Heart right ventricle (tissue), 16 donors: ENCODE measurements at regions not wholly inside any gene's neighbourhood (a gene's known extent, or its start where the extent isn't known, plus 50 kb on each side); places are given as distances from the start of the nearest gene placed in this dataset.

ENCODE experiments used
- ATAC-seq, 8 donors: fragments of 200-7000 bp; cut with Tn5 transposase; one replicate each; pipeline ENCODE4 v1.9.1; 2020; ENCODE audit warnings: mild to moderate bottlenecking in 8 of 8, moderate library complexity in 8 of 8, moderate number of reproducible peaks in 1 of 8
- DNase-seq, 2 donors: peaks; one replicate each; pipeline ENCODE4 v3.0.0-alpha.2; 2020
- H3K27ac ChIP-seq, 10 donors: fragments of 200-600 bp; sonication (generic) in 2 of 10; one replicate each; pipeline versions ENCODE4 v1.5.0 to v1.8.0; 2020 to 2022; ENCODE audit warnings: mild to moderate bottlenecking in 3 of 10
- H3K27me3 ChIP-seq, 7 donors: fragments of 200-600 bp; one replicate each; pipeline ENCODE4 v1.8.0; 2021 to 2022; ENCODE audit warnings: mild to moderate bottlenecking in 2 of 7
- H3K36me3 ChIP-seq, 9 donors: fragments of 200-600 bp; sonication (generic) in 1 of 9; one replicate each; pipeline versions ENCODE4 v1.5.0 to v1.8.0; 2020 to 2022; ENCODE audit warnings: mild to moderate bottlenecking in 2 of 9
- H3K4me1 ChIP-seq, 9 donors: fragments of 200-600 bp; sonication (generic) in 1 of 9; one replicate each; pipeline versions ENCODE4 v1.5.0 to v1.8.0; 2020 to 2022; ENCODE audit warnings: mild to moderate bottlenecking in 4 of 9
- H3K4me3 ChIP-seq, 10 donors: fragments of 200-600 bp; sonication (generic) in 2 of 10; one replicate each; pipeline versions ENCODE4 v1.5.0 to v1.8.0; 2020 to 2022; ENCODE audit warnings: mild to moderate bottlenecking in 7 of 10, moderate library complexity in 2 of 10
- H3K9me3 ChIP-seq, 11 donors: fragments of 200-600 bp in 10 of 11; sonication (generic) in 2 of 11; one replicate each; pipeline versions ENCODE4 v1.5.0 to v1.8.0; 2013 to 2022; ENCODE audit warnings: mild to moderate bottlenecking in 2 of 11, control low read depth in 1 of 11, moderate library complexity in 1 of 11
- WGBS, 2 donors: extraction: QIAGEN DNeasy Blood & Tissue Kit; methylation state at CpG; one replicate each; pipeline ENCODE4 v1.1.7; 2013; ENCODE audit warnings: inconsistent platforms in 1 of 2; 5-methylcytosine and 5-hydroxymethylcytosine counted together
- intact Hi-C, 10 donors: fragments of 100-400 bp; cut with DNase I; formaldehyde crosslinking; loops; one replicate each; pipeline versions ENCODE4 v1.11.1 to v1.14.2; 2022
- TF ChIP-seq, protein P1 (sequence below), 9 donors: fragments of 200-600 bp; sonication (generic) in 2 of 9; IDR thresholded peaks; one replicate each; pipeline versions ENCODE4 v1.5.0 to v1.8.0; 2021 to 2022; ENCODE audit warnings: antibody characterized with exemption in 9 of 9, mild to moderate bottlenecking in 5 of 9, moderate library complexity in 1 of 9
- donor health status: Arrhythmogenic right ventricular cardiomyopathy.
- donor health status: ischemic (EF 13 %, LVEDD 7.1; RV severe dilation, severe dysfunction).
- donor health status: healthy with polysubstance abuse.
- donor health status: DM: no; HTN: yes; CAD: no.
- donor health status: DM: no; HTN: no; CAD: no.
- donor health status: ischemic (EF 25% LVEDD 6.9; RV normal size, moderate dysfunction).
- donor health status: ischemic (EF 25% LVEDD 5.7; RV mildly dilated, moderate dysfunction).
- donor health status: healthy.
- donor health status: DM: yes; HTN: yes; CAD: no.
- donor health status: Ischemic cardiomyopathy.
- donor health status: ischemic (EF 35%, LVEDD 5.7; RV mildly dilated, moderate dysfunction).
- donor health status: nonischemic (EF 11% LVEDD 7.7; RV severe dilation, severe dysfunction).
- donor health status: DM: yes; HTN: yes; CAD: no.
- donor health status: PGD.
- donor health status: ischemic (EF 29% LVEDD 5.4; RV normal size, mild dysfunction).
- donor health status: nonischemic (EF 23%, LVEDD 6.1; RV moderate dilation, normal function).

GRCh38 chr22:48072777-48073176 lies 1310.3 kb downstream of the TBC1D22A start:
- DNase-seq (no peak), ATAC-seq (no peak)
- Histone ChIP-seq H3K4me1 (no peaks in the 10 kb centered on the region), H3K27me3 (peaks cover 0 to 18% (median 11%) of the 10 kb centered on the region in 7 donors), H3K36me3 (no peaks in the 10 kb centered on the region), H3K4me3 (no peak overlapping the region), H3K27ac (no peak overlapping the region), H3K9me3 (peaks cover 0 to 6% (median 0%) of the 10 kb centered on the region in 11 donors)
- WGBS, 2 donors: 38 to 48% methylated on average over 6 of the region's 6 CpGs
- TF ChIP-seq, protein P1, sequence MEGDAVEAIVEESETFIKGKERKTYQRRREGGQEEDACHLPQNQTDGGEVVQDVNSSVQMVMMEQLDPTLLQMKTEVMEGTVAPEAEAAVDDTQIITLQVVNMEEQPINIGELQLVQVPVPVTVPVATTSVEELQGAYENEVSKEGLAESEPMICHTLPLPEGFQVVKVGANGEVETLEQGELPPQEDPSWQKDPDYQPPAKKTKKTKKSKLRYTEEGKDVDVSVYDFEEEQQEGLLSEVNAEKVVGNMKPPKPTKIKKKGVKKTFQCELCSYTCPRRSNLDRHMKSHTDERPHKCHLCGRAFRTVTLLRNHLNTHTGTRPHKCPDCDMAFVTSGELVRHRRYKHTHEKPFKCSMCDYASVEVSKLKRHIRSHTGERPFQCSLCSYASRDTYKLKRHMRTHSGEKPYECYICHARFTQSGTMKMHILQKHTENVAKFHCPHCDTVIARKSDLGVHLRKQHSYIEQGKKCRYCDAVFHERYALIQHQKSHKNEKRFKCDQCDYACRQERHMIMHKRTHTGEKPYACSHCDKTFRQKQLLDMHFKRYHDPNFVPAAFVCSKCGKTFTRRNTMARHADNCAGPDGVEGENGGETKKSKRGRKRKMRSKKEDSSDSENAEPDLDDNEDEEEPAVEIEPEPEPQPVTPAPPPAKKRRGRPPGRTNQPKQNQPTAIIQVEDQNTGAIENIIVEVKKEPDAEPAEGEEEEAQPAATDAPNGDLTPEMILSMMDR (IDR thresholded peaks at IDR 0.05): no peak
- intact Hi-C loops: no loop called here

- H3K27ac ChIP-seq: no peak overlapping the region
- H3K9me3 ChIP-seq: peaks cover 0 to 6% (median 0%) of the 10 kb centered on the region in 11 donors
- no peaks in the 10 kb centered on the region for H3K36me3 ChIP-seq
- ATAC-seq (no peak), DNase-seq (no peak)
- H3K4me1 ChIP-seq: no peaks in the 10 kb centered on the region
- WGBS, 2 donors: 71 to 72% methylated on average over 7 of the region's 7 CpGs
- no peak overlapping the region for H3K4me3 ChIP-seq
- H3K27me3 ChIP-seq: peaks cover 0 to 18% (median 11%) of the 10 kb centered on the region in 7 donors
- TF ChIP-seq, protein P1 (IDR thresholded peaks at IDR 0.05): no peak
- intact Hi-C loops: no loop called here
These were observed 1309.4 kb downstream of the TBC1D22A start for GRCh38 chr22:48071828-48072227.

GRCh38 chr22:48071305-48071704 lies 1308.9 kb downstream of the TBC1D22A start:
- Histone ChIP-seq H3K4me3 (no peak overlapping the region), H3K9me3 (peaks cover 0 to 6% (median 0%) of the 10 kb centered on the region in 11 donors), H3K36me3 (no peaks in the 10 kb centered on the region), H3K27ac (no peak overlapping the region), H3K4me1 (no peaks in the 10 kb centered on the region), H3K27me3 (peaks cover 0 to 18% (median 11%) of the 10 kb centered on the region in 7 donors)
- intact Hi-C loops: no loop called here
- WGBS, 2 donors: 81 to 82% methylated on average over 10 of the region's 10 CpGs
- ATAC-seq: no peak
- no peak for DNase-seq
- TF ChIP-seq, protein P1 (IDR thresholded peaks at IDR 0.05): no peak

DNA sequence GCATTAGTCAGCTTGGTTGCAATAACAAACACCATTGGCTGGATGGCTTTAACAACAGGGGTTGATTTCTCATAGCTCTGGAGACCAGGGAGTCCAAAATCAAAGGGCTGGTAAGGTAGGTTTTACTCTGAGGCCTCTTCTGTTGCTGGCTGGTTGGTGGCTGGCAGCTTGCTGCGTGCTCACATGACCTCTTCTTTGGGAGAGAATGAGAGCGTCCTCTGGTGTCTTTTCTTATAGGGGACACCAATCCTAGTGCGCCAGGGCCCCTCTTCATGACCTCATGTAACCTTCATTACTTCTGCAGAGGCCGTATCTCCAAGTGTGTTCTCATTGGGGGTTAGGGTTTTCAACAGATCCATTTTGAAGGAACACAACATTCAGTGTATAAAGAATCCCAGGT lies 1308.3 kb downstream of the TBC1D22A start:
- Histone ChIP-seq H3K4me1 (no peaks in the 10 kb centered on the region), H3K4me3 (no peak overlapping the region), H3K27ac (no peak overlapping the region), H3K9me3 (peaks cover 0 to 6% (median 0%) of the 10 kb centered on the region in 11 donors), H3K36me3 (no peaks in the 10 kb centered on the region), H3K27me3 (peaks cover 0 to 18% (median 11%) of the 10 kb centered on the region in 7 donors)
- WGBS, 2 donors: 61 to 69% methylated on average over 4 of the region's 4 CpGs
- intact Hi-C loops: no loop called here
- DNase-seq (no peak), ATAC-seq (no peak)
- TF ChIP-seq, protein P1 (IDR thresholded peaks at IDR 0.05): no peak
